Lower leg skin (tissue), 3 donors: ENCODE measurements at regions not wholly inside any gene's neighbourhood (a gene's known extent, or its start where the extent isn't known, plus 50 kb on each side); places are given as distances from the start of the nearest gene placed in this dataset.

Experiments
- CTCF ChIP-seq, 3 donors: fragments of 450-650 bp; IDR thresholded peaks; one replicate each; pipeline ENCODE4 v1.5.1; 2016; ENCODE audit warnings: antibody characterized with exemption in 3 of 3, mild to moderate bottlenecking in 3 of 3, moderate library complexity in 2 of 3
- POLR2A ChIP-seq, 2 donors: fragments of 450-650 bp; IDR thresholded peaks; one replicate each; pipeline ENCODE4 v1.6.1; 2016 to 2017; ENCODE audit warnings: antibody characterized with exemption in 2 of 2, mild to moderate bottlenecking in 1 of 2, moderate library complexity in 1 of 2

GRCh38 chr20:40887105-40887504 is 141.5 kb upstream of the TOP1 start:
- no peak for TF ChIP-seq CTCF (IDR thresholded peaks at IDR 0.05)
- TF ChIP-seq POLR2A (IDR thresholded peaks at IDR 0.05), result no peak
